ENCODE measurements at regions not wholly inside any gene's neighbourhood (a gene's known extent, or its start where the extent isn't known, plus 50 kb on each side); places are given as distances from the start of the nearest gene placed in this dataset.

DNA sequence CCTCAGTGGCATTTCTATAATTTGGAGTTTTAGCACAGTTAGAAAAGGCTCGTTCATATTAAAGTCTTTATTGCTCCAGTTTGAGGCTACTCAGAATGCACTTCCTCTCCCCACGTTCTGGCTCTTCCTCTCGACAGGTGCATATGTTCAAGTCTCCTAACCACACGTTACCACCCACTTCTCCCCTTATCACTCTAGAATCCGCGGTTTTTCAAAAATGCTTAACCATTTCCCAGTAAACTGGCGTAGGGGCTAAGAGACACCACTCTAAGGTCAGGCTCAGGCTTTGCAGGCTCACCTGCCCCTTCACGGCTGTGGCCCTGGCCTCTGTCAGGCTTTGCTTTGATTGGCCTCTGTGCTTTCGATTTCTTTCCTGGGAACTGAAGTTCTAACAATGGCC, 383.6 kb downstream of the GLRX3 start:
- intact Hi-C loops (cut with micrococcal nuclease; ENCODE audit: unreplicated experiment) (no loop called here), in situ Hi-C loops (cut with HindIII; ENCODE audit: low pct_unique_long_range_greater_than_20kb, low sequenced_read_pairs) (no loop called here)
- Histone ChIP-seq H3K27ac (ENCODE audit: low read length) (no peak overlapping the region), H3K4me1 (ENCODE audit: control insufficient read depth, insufficient read depth, low read length) (no peaks in the 10 kb centered on the region), H3K9me3 (ENCODE audit: control insufficient read depth, insufficient read depth, low read depth, low read length) (no peaks in the 10 kb centered on the region), H3K36me3 (ENCODE audit: control insufficient read depth, insufficient read depth, low read length) (no peaks in the 10 kb centered on the region), H3K4me3 (ENCODE audit: low read depth in 2 of 2, low read length in 2 of 2) (no peak overlapping the region), H3K27me3 (ENCODE audit: control insufficient read depth, insufficient read depth, low read length) (peaks cover 22% of the 10 kb centered on the region)
- no peak for ATAC-seq
- ChIA-PET POLR2A (no interaction called here), CTCF (interaction anchor here (0.6 kb wide), 1 partner anchor 494 kb away, joined by 6 read pairs; no protein-coding TSS in a partner anchor)
- TF ChIP-seq, protein P1, sequence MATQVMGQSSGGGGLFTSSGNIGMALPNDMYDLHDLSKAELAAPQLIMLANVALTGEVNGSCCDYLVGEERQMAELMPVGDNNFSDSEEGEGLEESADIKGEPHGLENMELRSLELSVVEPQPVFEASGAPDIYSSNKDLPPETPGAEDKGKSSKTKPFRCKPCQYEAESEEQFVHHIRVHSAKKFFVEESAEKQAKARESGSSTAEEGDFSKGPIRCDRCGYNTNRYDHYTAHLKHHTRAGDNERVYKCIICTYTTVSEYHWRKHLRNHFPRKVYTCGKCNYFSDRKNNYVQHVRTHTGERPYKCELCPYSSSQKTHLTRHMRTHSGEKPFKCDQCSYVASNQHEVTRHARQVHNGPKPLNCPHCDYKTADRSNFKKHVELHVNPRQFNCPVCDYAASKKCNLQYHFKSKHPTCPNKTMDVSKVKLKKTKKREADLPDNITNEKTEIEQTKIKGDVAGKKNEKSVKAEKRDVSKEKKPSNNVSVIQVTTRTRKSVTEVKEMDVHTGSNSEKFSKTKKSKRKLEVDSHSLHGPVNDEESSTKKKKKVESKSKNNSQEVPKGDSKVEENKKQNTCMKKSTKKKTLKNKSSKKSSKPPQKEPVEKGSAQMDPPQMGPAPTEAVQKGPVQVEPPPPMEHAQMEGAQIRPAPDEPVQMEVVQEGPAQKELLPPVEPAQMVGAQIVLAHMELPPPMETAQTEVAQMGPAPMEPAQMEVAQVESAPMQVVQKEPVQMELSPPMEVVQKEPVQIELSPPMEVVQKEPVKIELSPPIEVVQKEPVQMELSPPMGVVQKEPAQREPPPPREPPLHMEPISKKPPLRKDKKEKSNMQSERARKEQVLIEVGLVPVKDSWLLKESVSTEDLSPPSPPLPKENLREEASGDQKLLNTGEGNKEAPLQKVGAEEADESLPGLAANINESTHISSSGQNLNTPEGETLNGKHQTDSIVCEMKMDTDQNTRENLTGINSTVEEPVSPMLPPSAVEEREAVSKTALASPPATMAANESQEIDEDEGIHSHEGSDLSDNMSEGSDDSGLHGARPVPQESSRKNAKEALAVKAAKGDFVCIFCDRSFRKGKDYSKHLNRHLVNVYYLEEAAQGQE (IDR thresholded peaks at IDR 0.05; ENCODE audit: insufficient read depth in 1 of 2, low read depth in 2 of 2, low read length in 1 of 2): no peak
- TF ChIP-seq TCF7L2 (IDR thresholded peaks at IDR 0.05; ENCODE audit: low read depth, low read length): no peak
- no peak for TF ChIP-seq SIN3A (IDR thresholded peaks at IDR 0.05; ENCODE audit: borderline replicate concordance, insufficient read depth, low read depth, low read length)
- TF ChIP-seq POLR2AphosphoS5 (IDR thresholded peaks at IDR 0.05; ENCODE audit: low read depth, low read length): no peak
- TF ChIP-seq, protein P2, sequence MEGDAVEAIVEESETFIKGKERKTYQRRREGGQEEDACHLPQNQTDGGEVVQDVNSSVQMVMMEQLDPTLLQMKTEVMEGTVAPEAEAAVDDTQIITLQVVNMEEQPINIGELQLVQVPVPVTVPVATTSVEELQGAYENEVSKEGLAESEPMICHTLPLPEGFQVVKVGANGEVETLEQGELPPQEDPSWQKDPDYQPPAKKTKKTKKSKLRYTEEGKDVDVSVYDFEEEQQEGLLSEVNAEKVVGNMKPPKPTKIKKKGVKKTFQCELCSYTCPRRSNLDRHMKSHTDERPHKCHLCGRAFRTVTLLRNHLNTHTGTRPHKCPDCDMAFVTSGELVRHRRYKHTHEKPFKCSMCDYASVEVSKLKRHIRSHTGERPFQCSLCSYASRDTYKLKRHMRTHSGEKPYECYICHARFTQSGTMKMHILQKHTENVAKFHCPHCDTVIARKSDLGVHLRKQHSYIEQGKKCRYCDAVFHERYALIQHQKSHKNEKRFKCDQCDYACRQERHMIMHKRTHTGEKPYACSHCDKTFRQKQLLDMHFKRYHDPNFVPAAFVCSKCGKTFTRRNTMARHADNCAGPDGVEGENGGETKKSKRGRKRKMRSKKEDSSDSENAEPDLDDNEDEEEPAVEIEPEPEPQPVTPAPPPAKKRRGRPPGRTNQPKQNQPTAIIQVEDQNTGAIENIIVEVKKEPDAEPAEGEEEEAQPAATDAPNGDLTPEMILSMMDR (IDR thresholded peaks at IDR 0.05): no peak
- no peak for DNase-seq (ENCODE audit: low read depth, low spot score)
- BruUV-seq (replicated peaks): no TSS peak

DNA sequence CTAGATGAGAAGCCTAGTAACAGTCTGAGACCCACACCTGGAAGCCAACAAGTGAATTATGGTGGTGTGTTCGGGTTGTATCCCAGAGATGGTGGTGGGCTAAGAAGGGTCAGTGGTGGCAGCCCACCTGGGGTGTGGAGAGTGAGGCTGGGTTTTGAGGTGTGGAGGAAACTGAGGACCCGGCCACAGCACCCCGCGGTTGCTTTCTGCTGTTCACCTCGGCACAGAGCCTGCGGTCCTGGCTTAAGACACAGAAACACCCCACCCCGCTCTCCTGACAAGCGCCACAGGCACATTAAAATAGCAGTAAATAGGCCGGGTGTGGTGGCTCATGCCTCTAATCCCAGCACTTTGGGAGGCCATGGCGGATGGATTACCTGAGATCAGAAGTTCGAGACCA, 395.1 kb downstream of the GLRX3 start:
- TF ChIP-seq, protein P1 (IDR thresholded peaks at IDR 0.05; ENCODE audit: insufficient read depth in 1 of 2, low read depth in 2 of 2, low read length in 1 of 2): no peak
- TF ChIP-seq, protein P2 (IDR thresholded peaks at IDR 0.05): no peak
- TF ChIP-seq POLR2AphosphoS5 (IDR thresholded peaks at IDR 0.05; ENCODE audit: low read depth, low read length): no peak
- TF ChIP-seq TCF7L2 (IDR thresholded peaks at IDR 0.05; ENCODE audit: low read depth, low read length): no peak
- no peak for TF ChIP-seq SIN3A (IDR thresholded peaks at IDR 0.05; ENCODE audit: borderline replicate concordance, insufficient read depth, low read depth, low read length)
- BruUV-seq (replicated peaks): no TSS peak

More for the DNA sequence above, 395.1 kb downstream of the GLRX3 start:
- Histone ChIP-seq H3K4me1 (ENCODE audit: control insufficient read depth, insufficient read depth, low read length) (no peaks in the 10 kb centered on the region), H3K27ac (ENCODE audit: low read length) (no peak overlapping the region), H3K4me3 (ENCODE audit: low read depth in 2 of 2, low read length in 2 of 2) (no peak overlapping the region), H3K27me3 (ENCODE audit: control insufficient read depth, insufficient read depth, low read length) (peaks cover 15% of the 10 kb centered on the region), H3K36me3 (ENCODE audit: control insufficient read depth, insufficient read depth, low read length) (no peaks in the 10 kb centered on the region), H3K9me3 (ENCODE audit: control insufficient read depth, insufficient read depth, low read depth, low read length) (no peaks in the 10 kb centered on the region)
- POLR2A ChIA-PET: no interaction called here
- CTCF ChIA-PET: no interaction called here
- intact Hi-C loops (cut with micrococcal nuclease; ENCODE audit: unreplicated experiment) (no loop called here), in situ Hi-C loops (cut with HindIII; ENCODE audit: low pct_unique_long_range_greater_than_20kb, low sequenced_read_pairs) (no loop called here)
- DNase-seq (ENCODE audit: low read depth, low spot score): no peak
- ATAC-seq: no peak
